ENCODE measurements at regions not wholly inside any gene's neighbourhood (a gene's known extent, or its start where the extent isn't known, plus 50 kb on each side); places are given as distances from the start of the nearest gene placed in this dataset.

DNA sequence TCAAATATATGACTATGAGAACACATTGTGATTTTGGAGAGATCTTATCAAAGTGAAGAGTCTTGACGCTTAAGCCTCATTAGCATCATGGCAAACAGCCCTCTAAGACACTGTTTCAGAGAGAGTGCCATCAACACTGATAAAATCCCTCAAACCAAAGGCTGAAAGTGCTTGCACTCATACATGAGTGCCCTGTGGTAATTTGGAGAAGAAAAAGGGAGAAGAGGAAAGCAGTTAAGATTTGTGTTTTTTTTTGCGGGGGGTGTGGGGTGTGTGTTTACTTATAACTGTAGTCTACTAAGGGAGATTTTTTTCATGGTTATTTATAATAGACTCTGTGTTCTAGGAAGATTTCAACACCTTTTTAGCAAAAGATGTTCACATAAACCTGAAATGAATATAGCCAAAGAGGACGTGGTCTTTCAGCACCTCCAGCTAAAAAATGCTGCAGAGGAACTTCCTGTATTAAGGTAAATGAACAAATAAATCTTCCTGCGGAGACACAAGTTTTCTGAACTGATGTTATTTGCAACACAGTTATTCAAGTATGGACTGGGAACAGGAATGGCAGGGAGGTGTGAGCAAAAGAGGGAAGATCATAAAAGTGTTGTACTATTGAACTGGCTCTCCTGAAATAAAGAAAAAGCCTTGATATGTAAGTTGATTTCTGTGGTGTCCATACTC lies 81.9 kb upstream of the TGFBR2 start:
- WGBS (ENCODE audit: insufficient coverage, low coverage, low lambda C conversion rate, missing lambda C conversion rate) = 61% methylated on average over 4 of the region's 4 CpGs
- Histone ChIP-seq H3K4me1 (peaks cover 0 to 16% (median 8%) of the 10 kb centered on the region in 4 donors), H3K27ac (no peak overlapping the region), H3K36me3 (no peaks in the 10 kb centered on the region), H3K4me3 (no peak overlapping the region), H3K9me3 (no peaks in the 10 kb centered on the region), H3K27me3 (no peaks in the 10 kb centered on the region)
- DNase-seq (no peak), ATAC-seq (no peak)
- intact Hi-C loops (cut with DNase I) = no loop called here
- TF ChIP-seq POLR2A (IDR thresholded peaks at IDR 0.05) = no peak
- TF ChIP-seq, protein P1, sequence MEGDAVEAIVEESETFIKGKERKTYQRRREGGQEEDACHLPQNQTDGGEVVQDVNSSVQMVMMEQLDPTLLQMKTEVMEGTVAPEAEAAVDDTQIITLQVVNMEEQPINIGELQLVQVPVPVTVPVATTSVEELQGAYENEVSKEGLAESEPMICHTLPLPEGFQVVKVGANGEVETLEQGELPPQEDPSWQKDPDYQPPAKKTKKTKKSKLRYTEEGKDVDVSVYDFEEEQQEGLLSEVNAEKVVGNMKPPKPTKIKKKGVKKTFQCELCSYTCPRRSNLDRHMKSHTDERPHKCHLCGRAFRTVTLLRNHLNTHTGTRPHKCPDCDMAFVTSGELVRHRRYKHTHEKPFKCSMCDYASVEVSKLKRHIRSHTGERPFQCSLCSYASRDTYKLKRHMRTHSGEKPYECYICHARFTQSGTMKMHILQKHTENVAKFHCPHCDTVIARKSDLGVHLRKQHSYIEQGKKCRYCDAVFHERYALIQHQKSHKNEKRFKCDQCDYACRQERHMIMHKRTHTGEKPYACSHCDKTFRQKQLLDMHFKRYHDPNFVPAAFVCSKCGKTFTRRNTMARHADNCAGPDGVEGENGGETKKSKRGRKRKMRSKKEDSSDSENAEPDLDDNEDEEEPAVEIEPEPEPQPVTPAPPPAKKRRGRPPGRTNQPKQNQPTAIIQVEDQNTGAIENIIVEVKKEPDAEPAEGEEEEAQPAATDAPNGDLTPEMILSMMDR (IDR thresholded peaks at IDR 0.05) = no peak

DNA sequence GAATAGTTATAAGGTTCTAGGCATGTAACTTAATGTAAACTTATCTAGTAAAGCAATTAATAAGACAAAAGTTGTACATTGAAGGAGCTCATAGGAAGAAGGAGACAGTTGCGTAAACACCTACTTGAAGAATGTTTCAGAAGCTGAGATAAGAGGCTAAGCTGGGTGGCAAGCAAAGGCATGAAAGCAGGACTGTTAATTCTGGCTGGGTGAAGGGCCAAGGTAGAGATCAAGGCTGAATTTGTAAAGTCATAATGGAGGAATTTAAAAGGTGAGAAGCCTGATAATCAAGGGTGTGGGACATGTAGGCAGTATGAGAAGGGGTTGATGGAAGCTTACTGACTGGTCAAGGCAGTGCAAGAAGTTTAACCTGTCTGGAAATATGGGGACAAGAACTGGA lies 80.4 kb upstream of the TGFBR2 start:
- no peak overlapping the region for H3K27ac ChIP-seq
- no peak for ATAC-seq
- H3K36me3 ChIP-seq = no peaks in the 10 kb centered on the region
- no peak for DNase-seq
- H3K4me1 ChIP-seq = peaks cover 0 to 11% (median 7%) of the 10 kb centered on the region in 4 donors
- H3K27me3 ChIP-seq = no peaks in the 10 kb centered on the region
- intact Hi-C loops (cut with DNase I) = no loop called here
- H3K4me3 ChIP-seq = no peak overlapping the region
- no peaks in the 10 kb centered on the region for H3K9me3 ChIP-seq
- TF ChIP-seq, protein P1 (IDR thresholded peaks at IDR 0.05) = no peak
- TF ChIP-seq POLR2A (IDR thresholded peaks at IDR 0.05) = no peak
- 100% methylated on average over 1 of the region's 1 CpG for WGBS (ENCODE audit: insufficient coverage, low coverage, low lambda C conversion rate, missing lambda C conversion rate)

DNA sequence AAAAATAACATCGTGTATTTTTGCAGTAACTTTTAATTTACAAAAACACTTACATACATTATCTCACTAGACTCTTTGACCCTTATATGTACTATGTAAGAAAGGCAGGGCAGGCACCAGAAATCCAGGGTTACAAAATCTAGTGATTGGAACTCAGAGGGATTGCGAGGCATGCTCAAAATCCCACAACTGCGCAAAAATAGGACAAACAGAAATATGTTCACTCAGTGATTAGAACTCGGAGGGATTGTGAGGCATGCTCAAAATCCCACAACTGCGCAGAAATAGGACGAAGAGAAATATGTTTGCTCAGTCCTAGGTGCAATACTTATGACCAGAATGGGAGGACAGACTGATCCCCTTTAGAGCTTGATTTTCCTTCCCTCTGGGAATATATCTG lies 79.2 kb upstream of the TGFBR2 start:
- Histone ChIP-seq H3K4me3 (no peak overlapping the region), H3K9me3 (no peaks in the 10 kb centered on the region), H3K4me1 (peaks cover 0 to 11% (median 7%) of the 10 kb centered on the region in 4 donors), H3K36me3 (no peaks in the 10 kb centered on the region), H3K27me3 (no peaks in the 10 kb centered on the region), H3K27ac (peak overlapping the region; percentile 27 to 84 (median 68))
- ATAC-seq = no peak
- 91% methylated on average over 6 of the region's 6 CpGs for WGBS (ENCODE audit: insufficient coverage, low coverage, low lambda C conversion rate, missing lambda C conversion rate)
- intact Hi-C loops (cut with DNase I) = no loop called here
- TF ChIP-seq, protein P1 (IDR thresholded peaks at IDR 0.05) = no peak
- no peak for TF ChIP-seq POLR2A (IDR thresholded peaks at IDR 0.05)
- DNase-seq = no peak

DNA sequence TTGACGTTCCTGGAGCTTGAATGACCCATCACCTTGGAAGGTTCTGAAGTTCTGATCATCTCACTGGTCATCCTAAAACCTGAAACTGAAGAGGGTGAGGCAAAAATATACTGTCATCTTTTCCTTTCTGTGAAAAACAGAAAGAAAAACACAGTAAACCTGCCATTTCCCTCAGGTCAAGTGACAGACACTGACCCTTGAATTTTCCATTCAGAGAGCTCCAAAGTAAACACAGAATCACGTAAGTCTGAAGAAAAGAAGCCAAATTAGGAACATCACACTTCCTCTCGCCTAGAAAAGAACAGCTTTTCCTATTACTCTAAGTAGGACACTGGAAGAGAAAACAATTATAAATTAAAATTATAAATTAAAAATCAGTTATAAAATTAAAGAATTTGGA lies 78.7 kb upstream of the TGFBR2 start:
- intact Hi-C loops (cut with DNase I) = no loop called here
- ATAC-seq (peak; percentile 85 to 94 (median 88)), DNase-seq (no peak)
- WGBS (ENCODE audit: insufficient coverage, low coverage, low lambda C conversion rate, missing lambda C conversion rate) = 22% methylated on average over 3 of the region's 3 CpGs
- Histone ChIP-seq H3K36me3 (no peaks in the 10 kb centered on the region), H3K4me1 (peaks cover 0 to 11% (median 7%) of the 10 kb centered on the region in 4 donors), H3K4me3 (no peak overlapping the region), H3K27ac (peak overlapping the region; percentile 27 to 84 (median 68)), H3K27me3 (no peaks in the 10 kb centered on the region), H3K9me3 (no peaks in the 10 kb centered on the region)
- TF ChIP-seq, protein P1 (IDR thresholded peaks at IDR 0.05) = no peak
- TF ChIP-seq POLR2A (IDR thresholded peaks at IDR 0.05) = no peak
